Fibroblast of gingiva (primary cell): ENCODE measurements at regions not wholly inside any gene's neighbourhood (a gene's known extent, or its start where the extent isn't known, plus 50 kb on each side); places are given as distances from the start of the nearest gene placed in this dataset.

Experiments
- DNase-seq: peaks from one replicate; pipeline ENCODE4 v3.0.0-alpha.2; 2011; ENCODE audit warnings: low read depth

DNA sequence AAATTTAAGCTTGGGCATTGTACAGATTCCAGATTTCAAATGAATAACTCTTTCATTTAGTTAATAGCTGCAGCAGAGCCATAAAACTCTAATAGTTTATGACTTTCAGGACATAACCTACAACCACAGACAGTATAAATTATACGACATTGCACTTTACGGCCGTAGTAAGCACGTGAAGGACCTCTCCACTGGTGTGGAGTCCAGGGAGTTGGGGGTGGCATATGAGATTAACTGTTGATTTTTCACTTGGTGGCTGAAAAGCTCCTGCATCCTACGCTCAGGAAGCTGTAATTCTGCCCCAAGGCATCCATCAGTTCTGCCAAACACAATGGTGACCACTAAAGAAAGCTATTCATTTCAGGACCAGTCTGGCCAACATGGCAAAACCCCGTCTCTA is 376.2 kb downstream of the SOX11 start:
- DNase-seq, result no peak

DNA sequence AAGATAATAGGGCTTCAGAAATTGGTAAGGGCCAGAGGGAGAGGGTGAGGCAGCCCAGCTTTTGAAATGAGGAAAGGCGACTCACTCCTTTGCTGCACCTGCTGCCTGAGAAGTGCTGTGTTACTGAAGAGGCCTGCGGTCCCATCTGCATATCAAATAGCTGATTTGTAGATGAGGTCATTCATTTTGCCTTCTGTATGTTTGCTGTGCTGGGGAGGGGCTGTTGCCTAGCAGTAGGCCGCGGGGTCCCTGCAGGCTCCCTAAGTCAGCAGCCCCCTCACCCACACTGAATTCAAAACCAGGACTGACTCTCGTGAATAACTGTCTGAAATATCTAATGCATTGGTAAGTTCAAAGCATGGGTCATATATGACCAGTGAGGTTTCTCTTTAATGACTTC is 377.2 kb downstream of the SOX11 start:
- no peak for DNase-seq

DNA sequence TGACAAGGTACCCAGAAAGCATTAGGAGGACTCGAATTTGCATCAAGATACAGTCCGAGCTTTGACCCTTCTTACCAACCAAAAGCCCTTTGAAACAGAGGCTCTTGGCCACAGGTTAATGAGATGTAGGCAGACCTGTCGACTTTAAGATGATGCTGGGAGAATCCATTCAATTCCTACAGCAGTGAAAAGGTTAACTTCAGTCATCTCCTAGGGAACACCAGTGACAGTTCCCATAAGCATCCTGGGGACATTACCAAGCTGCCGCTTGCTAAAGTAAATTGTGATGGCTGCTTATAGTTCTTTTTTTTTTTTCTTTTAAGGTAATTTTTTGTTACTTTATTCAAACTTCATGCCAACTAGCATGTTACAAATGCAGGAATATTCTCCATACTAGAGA is 379.3 kb downstream of the SOX11 start:
- DNase-seq, result no peak

DNA sequence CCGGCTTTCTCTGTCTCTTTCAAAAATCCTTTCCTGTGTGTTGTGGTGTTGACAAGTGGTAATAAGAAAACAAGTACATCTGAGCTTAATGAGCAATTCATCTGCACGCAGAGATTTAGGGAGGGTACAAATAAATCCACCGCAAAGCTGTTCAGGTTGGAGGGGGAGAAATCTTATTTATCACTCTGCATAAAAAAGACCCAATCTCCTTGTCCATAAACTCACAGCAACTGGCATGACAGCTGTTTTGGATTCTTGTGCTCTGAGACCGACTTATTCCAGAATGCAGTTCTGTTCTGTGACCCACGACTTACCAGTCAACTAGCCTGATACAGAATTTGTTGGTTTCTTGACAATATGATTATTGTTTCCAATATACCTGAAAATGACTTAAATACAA is 380.1 kb downstream of the SOX11 start:
- no peak for DNase-seq

DNA sequence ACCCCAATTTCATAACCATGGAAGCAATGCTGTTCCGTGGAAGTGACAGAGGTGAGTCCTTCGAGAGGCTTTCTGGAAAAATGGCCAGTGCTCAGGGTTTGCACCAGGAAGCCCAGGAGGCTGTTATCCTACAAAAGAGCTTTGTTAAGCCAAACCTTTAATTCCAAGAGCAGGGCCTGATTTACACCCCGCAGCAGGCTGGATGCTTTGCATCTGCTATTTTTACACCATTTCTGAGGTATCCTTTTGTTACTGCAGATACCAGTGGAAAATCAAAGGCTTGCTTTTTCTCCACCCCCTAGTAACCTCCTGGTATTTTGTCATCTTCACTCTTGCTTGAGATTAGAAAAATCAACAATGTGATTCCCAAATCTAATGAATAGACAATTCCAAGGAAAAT is 380.6 kb downstream of the SOX11 start:
- no peak for DNase-seq

DNA sequence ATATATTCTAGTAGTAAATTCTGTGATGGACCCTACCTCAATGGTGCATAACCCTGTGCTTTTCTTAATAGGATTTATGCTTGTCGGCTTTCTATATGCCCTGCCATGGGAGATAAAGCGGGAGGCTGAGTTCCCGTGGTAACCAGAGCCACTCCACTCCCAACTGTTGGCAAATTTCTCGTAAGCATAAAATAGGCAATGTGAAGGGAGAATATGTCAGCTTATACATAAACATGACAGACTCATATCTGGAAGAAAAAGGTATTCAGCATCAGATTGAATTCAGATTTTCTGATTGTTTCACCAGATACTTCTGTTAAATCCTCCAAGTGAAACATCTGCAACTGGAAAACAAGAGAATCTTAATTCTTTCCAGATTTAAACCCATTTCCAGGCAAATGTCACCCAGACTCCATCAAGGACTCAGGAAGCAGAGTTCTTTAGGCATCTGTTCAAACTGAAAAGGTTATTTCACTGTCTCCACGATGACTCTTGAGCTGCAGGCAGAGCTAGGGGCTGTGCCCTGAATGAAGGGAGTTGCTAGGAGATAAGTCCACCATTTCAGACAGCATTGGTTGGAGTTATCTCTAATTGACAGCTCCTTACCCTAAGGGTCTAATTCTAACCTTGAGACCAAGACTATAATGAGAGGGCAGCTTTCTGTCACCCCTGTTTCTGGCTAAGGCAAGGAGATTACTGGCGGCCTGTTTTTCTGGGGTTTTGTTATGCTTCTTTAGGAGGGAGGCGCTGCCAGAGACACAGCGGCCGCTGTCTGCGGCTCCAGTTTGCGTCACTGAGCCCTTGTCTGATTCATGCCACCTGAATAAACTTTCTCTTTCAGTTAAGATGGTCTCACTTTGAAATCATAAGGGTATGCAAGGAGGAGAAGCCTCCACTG is 381.3 kb downstream of the SOX11 start:
- no peak for DNase-seq

DNA sequence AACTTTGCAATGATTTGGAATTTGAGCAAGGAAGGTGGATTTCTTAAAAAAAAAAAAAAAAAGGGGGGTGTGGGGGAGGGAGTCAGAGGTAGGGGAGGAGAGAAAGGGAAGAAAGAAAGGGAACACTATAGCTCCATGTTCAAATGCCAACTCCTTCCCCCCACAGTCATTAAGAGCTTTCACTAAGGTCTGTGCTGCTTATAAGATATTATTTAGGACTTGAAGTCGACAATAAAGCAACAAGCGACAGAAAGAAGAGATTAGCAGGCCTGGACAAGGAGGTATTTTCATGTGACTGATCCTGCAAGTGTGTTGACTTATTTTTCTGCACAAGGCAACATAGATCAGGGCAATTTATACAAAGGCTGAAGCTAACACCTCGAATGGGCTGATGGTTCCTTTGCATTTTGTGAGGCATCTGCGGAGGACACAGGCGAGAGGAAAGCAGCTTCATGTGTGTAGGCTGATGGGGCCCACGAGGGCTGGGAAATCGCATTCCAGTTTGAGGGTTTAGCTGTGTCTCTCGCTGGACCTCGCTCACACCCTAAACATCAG is 382.0 kb downstream of the SOX11 start:
- DNase-seq, result no peak

DNA sequence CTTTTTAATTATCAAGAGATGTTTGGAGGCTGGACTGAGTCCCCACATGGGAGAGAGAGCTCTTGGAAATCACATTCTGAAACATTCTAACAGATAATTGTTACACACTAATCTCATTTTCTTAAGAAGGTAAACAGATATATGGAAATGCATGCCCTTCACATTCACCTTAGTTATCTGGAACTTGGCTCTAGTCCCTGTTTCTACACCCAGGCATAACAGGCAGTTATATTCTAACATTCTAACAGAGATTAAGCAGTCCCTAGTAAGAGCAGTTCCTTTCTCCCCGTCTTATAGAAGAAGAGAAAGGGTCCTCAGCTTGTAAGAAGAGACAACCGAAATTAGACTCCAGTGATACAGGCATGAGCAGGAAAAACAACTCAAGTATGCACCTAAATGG is 385.4 kb downstream of the SOX11 start:
- no peak for DNase-seq

DNA sequence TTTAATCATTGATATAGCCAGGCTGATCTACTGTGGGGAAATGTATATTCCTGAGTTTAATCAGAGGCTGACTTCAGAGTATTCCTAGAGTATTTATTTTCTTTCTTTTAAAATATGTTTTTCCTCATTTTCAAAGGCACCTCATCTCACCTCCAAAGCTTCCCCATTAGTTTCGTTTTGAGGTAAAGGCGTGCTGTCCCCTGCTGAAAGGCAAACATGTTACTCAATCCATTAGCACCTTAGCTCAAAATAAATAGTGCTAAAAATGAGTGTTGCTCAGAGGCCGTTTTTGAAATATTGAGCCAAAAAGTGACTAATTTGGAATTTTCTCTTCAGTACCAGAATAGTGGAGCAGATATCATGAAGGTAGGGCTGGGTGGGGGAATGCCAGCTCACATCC is 386.2 kb downstream of the SOX11 start:
- no peak for DNase-seq

DNA sequence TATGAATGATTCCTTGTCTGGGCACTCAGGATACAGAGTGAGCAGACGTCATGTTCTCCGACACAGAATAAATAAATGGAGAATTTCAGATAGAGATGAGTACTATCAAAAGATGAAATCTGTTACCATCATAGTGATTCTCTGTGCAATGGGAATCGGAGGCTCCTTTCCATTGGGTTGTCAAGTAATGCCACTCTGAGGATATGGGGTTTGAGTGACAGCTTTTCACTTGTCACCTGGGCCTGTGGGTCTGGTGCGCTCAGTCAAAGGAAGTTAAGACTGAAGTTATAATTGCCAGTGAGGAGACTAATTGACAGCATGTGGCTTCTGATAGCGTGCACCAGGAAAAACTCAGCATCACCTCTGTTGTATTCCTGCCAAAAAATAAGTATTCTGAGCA is 387.2 kb downstream of the SOX11 start:
- no peak for DNase-seq

DNA sequence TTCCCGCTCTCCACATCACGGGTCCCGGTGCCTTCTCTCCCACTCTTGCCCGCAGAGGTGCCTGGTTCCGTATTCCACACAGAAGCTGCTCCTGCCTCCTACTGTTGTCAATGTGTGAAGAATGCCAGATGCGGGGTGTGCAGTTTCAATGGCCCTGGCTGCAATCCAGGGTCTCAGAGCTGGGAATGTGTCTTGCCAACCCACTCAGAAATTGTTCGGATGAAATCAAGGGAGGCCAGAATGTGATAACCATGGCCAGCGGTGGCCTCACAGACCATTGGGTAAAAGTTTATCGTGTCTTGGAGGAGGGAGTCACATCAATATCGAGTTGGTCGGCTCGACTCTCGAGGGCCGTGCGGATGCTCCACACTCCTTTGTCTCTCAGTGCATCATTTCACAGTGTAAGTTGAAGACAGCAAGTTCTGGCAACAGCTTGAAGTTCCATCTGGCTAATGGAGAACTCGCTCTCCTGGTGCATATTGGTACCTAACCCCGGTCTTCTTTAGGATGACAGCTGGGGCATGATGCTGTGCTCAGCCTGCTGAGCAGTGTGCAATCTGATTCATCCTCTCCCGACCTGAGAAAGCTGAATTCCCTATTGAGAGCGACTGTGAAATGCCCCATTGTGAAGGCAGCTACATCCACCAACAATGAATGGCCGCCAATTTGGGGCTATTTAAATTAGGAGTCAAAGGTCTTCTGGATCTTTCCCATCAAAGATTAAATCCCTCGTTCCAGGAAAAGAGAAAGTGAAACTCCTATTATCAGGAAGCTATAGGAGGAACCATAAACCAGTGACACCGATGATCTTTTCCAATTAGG is 389.0 kb downstream of the SOX11 start:
- DNase-seq, result no peak

DNA sequence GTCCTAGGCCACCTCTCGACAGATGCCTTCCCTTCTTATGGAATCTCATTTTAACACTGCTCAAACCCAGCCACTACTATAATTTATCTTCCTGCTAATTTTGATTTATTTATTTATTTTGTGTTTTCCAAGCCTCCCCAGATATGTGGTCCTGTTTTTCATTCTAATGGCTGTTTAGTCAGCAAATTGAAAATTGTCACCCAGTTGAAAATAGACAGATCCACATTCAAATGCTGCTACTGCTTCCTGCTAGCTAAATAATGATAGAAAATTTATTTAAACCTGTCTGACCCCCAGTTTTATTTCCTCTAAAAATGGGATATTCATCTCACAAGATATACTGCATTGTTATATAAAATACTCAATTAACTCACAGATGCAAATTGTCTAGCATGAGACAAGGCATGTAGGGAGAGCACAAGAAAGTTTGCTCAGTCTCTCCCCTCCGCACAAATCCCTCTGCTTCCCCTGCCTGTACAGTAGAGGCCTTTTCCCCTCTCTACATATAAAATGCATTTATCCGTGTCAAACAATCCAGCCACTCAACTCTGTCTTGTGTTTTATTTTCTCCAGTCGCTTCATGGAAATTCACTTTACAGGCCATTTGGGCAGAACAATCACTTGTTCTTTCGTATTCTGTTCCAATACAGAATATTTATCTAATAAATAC is 389.9 kb downstream of the SOX11 start:
- DNase-seq, result no peak

DNA sequence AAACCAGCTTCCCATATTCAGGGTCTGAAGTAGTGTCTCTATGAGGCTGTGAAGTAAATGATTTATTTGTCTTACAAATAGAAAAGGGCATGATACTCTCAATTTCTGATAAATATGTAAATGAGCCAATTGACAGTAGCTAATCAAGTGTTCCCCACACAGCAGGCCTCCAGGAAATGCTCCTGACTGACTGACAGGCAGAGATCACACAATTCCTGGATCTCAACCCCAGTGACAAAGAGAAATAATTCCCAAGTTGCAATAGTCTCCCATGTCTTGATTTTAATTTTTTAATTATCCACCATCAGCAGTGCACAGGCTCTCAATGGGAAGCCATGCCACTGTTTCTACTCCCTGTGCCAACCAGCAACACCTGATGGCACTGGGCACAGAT is 390.4 kb downstream of the SOX11 start:
- no peak for DNase-seq

DNA sequence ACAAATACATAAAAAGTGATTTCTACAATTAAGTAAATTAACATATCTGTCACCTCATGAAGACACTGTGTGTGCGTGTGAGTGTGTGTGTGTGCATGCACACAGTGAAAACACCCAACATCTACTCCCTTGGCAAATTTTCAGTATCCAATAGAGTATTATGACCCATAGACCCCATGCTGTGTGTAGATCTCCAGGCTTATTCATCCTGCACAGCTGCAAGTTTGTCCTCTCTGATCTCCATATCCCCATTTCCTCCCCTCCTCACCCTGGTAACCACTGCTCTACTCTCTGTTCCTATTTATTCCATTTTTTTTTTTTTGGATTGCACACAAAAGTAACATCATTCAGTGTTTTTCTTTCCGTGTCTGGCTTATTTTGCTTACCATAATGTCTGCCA is 391.0 kb downstream of the SOX11 start:
- DNase-seq, result no peak

DNA sequence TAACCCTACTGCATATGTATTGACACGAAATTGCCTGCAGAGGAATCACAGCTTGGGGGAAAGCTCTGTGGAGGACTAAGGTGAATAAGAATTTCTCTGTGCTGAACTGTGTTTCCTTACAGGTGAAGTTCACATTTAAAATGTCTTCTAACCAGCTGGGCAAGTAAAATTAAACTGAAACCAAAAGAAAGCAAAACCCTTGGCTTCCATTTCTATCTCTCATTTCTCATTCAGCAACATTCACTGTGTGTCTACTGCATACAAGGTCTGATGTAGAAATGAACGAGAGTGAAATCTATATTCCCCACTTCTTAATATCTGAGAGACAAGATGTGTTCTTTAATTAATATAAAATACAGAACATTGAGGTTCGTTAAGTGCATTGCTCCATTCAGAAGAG is 397.3 kb downstream of the SOX11 start:
- no peak for DNase-seq

DNA sequence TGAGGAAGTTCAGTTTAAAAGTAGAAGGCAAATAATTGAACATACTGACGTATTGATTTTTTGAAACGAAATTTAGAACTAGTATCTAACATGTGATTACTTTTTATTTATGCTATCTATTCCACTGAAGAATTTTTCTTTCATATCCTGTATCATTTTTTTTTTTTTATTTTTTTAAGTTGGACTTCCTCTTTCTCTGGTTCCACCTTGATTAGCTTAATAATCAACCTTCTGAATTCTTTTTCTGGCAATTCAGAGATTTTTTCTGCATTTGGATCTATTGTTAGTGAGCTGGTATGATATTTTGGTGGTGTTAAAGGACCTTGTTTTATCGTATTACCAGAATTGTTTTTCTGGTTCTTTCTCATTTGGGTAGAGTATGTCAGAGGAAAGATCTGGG is 411.2 kb downstream of the SOX11 start:
- DNase-seq, result no peak

DNA sequence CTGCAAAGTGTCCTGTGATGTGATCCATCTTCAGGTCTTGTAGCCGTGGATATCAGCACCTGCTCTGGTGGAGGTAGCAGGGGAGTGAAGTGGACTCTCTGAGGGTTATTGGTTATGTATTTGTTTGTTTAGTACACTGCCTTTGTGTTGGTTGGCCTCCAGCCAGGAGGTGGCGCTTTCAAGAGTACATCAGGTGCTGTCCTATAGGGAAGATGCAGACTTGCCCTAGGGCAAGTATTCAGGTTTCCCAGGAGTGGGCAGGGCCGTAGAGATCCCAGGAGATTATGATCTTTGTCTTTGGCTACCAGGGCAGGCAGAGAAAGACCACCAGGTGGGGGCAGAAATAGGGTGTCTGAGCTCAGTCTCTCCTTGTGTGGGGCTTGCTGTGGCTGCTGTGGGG is 411.8 kb downstream of the SOX11 start:
- DNase-seq, result no peak

DNA sequence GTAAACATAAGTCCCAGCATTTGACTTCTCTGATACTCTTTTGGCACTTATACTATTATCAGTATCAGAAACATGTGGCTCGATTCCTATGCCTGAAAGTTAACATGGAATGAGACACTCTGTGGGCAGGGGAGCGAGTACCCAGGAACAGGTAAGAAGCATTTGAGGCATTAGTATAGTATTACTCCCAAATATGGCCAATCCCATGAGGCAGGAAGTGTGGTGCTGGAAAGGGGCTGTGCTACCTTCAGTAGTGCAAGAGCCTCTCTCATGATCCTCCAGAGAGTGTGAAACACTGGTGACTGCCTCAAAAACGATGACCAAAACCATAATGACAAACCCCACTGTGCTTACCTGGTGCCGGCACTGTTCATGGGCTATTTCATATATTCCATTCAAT is 415.1 kb downstream of the SOX11 start:
- no peak for DNase-seq

DNA sequence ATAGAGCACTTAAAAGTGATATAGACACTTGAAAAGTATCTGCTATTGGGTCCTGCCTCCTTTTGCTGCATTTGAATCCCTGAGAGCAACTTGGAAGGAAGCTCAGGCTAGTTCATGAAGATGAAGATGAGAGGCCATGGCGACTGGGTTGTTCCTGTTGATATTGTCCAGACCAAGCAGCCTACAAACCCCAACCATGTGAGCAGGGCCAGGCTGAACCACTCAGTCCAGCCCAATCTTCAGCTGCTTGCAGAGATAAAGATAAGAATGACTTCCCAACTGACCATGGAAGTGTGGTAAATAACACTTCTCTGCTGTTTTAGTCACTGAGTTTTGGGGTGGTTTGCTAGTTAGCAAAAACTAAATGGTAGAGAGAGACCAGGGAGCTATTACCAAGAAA is 417.6 kb downstream of the SOX11 start:
- DNase-seq, result no peak

DNA sequence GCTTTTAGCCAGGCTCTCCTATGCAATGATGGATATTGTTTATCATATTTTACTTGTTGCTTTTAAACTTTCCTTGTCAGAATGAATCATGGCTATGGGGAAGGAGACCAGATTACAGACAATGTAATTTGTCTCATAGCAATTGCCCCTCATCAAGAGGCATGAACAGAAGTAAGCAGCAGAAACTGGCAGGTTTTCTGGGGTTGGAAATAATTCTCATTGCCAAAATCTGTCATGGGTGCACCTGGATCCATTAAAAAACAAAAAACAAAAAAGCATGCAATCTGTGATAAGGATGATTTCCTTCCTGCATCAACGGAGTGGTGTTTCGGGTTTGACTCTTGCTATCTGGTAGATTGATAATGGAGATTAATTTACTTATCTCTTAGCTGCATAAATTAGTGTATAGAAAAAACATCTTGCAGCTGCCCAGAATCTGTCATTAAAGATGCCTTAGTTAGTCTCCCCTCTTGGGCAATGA is 419.6 kb downstream of the SOX11 start:
- no peak for DNase-seq

DNA sequence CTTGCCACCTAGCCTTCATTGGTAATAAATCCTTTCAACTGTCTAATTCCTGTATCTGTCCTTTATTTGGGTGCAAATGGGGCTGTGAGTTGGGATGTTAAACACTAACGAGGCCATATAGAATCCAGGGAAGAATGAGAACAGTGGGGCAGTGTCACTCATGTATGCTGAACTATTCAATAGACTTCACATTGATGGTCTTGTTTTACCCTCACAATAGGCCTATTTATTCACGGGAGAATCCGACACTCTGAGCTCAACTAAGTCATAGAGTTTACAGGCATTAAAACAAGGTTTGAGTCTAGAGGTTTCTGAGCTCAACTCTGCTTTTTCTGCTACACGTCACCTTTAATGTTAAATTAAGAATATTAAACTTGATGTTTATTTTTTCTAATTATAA is 421.6 kb downstream of the SOX11 start:
- no peak for DNase-seq

DNA sequence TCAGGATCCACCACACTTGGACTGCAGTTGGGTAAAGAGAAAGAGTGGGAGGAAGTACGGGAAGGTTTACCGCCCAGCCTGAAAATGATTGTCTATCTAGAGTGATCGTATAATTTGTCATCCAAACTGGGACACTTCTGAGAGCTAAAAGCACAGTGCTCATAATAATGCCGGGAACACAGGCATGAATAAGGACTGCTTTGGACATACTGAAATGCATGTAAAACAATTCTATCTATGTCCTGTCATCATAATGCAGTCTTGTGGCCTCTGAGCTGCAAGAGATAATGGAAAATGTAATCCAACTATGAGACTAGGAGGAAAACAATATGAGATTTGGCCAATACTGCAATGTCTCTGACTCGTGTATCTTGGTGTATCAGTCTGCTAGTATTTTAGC is 435.5 kb downstream of the SOX11 start:
- DNase-seq, result no peak
